Stimulated activated CD8-positive, alpha-beta memory T cell treated with anti-CD3 and anti-CD28 coated beads, Interleukin-12 subunit alpha, Interleukin-12 subunit beta, amount 100 ng/mL, for 24 hours (primary cell): ENCODE measurements at regions not wholly inside any gene's neighbourhood (a gene's known extent, or its start where the extent isn't known, plus 50 kb on each side); places are given as distances from the start of the nearest gene placed in this dataset.
"Not testable (repeated sequence)": the region's sequence is repeated elsewhere in the genome, so short reads cannot be mapped to it uniquely, and the experiment has no call there.

Experiments used
- DNase-seq: peaks from one replicate; pipeline ENCODE4 v3.0.0-alpha.2; 2020; ENCODE audit errors: extremely low read depth

DNA sequence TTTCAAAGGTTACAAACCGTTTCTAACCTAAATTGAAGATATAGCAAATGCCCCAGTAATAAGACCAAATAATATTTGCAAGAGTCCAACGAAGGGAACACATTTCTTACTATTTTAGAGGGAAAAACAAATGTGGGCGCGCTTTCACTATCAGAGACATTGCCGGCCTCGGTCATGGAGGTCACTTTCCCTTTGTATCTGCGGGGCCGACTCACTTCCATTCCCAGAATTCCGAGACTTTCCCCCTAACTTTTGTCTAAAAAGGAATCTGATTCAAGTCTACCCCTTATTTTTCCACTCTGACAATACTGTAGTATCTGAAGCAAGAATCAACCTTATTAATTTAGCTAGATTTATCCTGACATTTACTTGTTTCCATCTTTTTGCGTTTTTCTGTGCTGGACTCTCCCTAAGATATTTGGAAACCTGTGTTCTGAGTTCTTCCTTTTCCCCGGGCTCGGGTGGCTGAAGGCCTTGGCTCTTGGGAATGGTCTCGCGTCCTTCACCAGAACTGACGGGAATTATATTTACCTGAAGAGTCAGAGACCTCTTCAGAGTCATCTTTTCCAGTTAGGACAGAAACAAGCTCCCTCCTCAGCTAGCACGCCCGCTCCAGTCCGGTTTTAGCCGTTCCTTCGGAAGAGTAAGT lies 71.8 kb upstream of the ZNF184 start:
- no peak for DNase-seq

DNA sequence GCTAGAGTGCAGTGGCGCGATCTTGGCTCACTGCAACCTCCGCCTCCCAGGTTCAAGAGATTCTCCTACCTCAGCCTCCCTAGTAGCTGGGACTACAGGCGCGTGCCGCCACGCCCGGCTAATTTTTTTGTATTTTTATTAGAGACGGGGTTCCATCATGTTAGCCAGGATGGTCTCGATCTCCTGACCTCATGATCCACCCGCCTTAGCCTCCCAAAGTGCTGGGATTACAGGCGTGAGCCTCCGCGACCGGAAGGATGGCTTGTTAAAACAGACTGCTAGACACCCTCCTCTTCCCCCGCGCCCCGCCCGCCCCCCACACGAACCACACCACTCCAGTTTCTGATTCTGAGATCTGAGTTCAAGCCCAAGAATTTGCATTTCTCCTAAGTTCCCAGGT lies 71.2 kb upstream of the ZNF184 start:
- DNase-seq, result not testable (repeated sequence)

DNA sequence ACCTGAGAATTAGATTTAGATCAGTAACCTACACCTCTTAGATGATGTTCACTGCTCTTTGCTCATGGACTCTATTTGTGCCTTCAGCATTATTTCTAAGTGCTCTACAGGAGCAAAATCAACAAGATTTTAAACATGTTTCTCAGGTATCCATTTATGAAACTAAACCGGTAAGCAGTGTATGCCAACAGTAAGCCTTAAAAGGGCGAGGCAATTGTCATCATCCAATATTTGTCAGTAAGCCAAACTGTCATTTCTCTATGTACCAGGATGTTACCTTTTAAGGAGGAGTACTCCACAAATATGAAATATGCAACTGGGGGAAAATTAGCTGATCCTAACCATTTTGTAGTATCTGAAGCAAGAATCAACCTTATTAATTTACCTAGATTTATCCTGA lies 69.6 kb upstream of the ZNF184 start:
- DNase-seq, result no peak

DNA sequence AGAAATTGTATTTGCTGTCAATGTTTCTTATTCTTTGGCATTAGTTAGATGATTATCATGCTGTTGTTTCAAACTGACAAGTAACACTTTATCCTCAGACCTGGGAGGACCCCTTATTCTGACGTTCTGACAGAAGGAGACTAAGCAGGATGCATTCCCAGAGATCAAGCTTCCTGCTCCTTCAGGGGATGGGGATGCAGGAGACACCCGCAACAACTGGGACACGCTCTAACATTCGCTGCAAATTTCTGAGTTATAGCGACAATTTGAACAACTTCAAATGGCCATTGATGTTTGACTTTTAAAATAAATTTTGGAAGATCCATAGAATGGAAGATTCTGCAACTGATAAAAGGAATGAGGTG lies 69.0 kb upstream of the ZNF184 start:
- DNase-seq, result no peak

DNA sequence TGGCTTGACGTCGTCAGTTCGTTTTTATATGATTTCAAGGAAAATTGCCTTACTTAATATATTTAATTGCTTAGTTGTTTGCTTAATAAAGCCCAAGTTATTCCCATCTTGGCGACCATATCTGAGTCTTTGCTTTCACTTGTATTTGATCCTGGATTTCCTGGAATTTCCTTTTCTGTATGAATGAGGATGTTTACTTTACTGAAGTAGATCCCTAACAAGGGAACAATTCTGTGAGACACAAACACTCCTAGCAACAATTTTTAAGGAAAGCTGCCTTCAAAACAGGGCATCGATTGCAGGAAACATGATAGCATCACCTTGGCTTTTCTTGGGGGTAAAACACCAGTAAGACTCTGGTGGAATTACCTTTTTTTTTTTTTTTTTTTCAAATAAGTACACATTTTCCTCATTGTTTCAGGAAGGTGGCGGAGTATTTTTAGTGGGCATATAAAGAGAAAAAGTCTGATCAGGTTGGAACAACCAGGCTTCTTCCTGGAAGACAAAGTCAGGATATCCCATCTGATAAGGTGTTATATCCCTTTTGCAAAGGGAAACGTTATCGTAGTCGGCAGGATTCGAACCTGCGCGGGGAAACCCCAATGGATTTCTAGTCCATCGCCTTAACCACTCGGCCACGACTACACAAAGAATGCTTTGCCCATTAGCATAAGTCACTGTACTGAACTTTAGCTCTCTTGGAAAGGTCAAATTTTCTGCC lies 68.5 kb upstream of the ZNF184 start:
- DNase-seq, result no peak

DNA sequence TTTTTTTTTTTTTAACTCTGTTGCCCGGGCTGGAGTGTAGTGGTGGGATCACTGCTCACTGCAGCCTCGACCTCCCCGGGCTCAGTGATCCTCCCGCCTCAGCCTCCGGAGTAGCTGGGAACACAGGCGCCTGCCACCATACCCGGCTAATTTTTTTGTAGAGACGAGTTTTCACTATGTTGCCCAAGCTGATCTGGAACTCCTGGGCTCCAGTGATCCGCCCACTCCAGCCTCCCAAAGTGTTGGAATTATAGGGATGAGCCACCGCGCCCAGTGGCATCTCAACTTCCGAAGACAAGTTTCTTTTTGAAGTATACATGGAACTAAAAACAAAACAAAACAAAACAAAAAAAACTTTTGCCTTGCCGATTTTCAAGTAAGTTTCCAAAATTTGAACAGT lies 66.6 kb upstream of the ZNF184 start:
- DNase-seq, result no peak

DNA sequence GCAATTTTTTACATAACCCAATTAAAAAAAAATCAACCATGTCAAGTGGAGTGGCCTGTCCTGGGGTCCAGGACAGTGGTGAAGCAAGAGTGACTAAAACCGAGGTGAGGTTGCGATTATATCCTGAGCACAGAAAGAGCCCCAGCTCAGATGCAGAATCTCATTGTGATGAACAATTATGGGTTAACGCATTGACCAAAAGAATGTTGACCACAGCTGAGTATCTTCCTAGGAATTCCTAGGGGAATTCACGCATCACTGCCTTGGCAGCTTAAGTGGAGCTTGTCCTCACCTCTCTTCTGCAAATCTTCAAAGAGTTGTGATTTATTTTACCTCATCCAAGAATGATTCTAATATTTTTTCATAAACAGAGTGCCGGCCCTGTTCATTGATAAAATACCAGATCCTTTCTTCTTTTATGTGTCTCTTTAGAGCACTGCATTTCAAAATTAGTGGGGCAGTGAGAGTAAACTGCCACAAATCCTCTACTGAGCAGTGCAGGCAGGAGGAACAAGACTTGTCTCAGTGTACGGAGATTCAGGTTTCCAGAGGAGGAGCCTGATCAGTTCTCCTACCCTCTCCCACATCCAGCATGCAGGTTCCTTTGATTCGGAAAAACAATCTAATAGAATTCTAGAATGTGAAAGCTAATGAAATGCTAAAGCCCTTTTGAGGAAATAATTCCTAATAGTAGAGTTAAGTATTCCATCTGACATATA lies 60.1 kb upstream of the ZNF184 start:
- DNase-seq, result no peak

DNA sequence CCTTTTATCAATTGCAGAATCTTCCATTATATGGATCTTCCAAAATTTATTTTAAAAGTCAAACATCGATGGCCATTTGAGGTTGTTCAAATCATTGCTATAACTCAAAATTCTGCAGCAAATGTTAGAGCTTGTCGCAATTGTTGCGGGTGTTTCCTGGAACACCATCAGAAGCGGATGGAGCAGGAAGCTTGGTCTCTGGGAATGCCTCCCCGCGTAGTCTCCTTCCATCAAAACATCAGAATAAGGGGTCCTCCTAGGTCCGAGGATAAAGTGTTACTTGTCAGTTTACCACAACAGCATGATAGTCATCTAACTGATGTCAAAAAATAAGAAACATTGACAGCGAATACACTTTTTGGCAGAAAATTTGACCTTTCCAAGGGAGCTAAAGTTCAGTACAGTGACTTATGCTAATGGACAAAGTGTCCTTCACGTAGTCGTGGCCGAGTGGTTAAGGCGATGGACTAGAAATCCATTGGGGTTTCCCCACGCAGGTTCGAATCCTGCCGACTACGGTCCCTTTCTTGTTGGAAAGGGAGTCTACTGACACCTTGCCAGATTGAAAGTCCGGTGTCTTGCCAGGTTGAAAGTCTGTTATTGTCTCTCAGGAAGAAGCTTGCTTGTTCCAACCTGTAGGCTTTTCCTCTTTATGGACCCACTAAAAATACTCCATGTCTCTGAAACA lies 59.0 kb upstream of the ZNF184 start:
- no peak for DNase-seq

DNA sequence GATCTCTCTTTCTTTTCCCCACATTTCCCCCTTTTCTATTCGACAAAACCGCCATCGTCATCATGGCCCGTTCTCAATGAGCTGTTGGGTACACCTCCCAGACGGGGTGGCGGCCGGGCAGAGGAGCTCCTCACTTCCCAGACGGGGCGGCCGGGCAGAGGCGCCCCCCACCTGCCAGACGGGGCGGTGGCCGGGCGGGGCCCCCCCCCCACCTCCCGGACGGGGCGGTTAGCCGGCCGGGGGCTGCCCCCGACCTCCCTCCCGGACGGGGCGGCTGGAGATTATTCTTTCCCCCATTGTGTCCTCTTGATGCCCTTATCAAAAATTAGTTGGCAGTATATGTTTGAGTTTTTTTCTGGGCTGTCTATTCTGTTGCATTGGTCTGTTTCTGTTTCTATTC lies 56.9 kb upstream of the ZNF184 start:
- DNase-seq, result not testable (repeated sequence)

DNA sequence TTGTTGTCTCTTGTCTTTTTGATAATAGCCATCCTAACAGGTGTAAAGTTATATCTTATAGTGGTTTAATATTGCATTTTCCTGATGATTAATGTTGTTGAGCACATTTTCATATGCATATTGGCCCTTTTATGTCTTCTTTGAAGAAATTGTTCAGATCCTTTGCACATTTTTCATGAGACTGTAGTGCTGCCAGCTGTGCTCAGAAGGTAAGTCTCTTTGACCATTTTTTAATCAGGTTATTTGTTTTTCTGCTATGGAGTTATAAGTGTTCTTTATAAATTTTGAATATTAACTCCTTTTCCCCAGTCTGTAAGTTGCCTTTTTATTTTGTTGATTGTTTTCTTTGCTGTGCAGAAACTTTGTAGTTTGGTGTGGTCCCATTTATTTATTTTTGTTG lies 55.8 kb upstream of the ZNF184 start:
- no peak for DNase-seq
